H1 (cell line): ENCODE measurements at regions not wholly inside any gene's neighbourhood (a gene's known extent, or its start where the extent isn't known, plus 50 kb on each side); places are given as distances from the start of the nearest gene placed in this dataset.

ENCODE experiments used
- CTCF ChIA-PET: fragments of 300-600 bp; sonication (Branson Sonifier 250); formaldehyde crosslinking; loops from one replicate; lab custom pipeline; 2021; ENCODE audit not compliant: partially characterized antibody; lab: Charles Lee
- POLR2A ChIA-PET: fragments of 300-600 bp; sonication (Branson Sonifier 250); formaldehyde crosslinking; loops from one replicate; lab custom pipeline; 2021; ENCODE audit warnings: inconsistent platforms; ENCODE audit not compliant: partially characterized antibody; lab: Charles Lee
- DNase-seq, 2 experiments: peaks; one replicate each; pipeline versions ENCODE4 v3.0.0 to v3.0.0-alpha.2; 2010 to 2022; ENCODE audit warnings: low spot score in 2 of 2, low read depth in 1 of 2, mixed read lengths in 1 of 2
- FAIRE-seq: peaks from 2 replicates; lab custom pipeline; 2011; peaks lifted over from hg19 to GRCh38; lab: Jason Lieb, UNC
- H2AFZ ChIP-seq: 2 replicates; pipeline ENCODE4 v1.8.1; 2012; ENCODE audit warnings: low read length, inconsistent platforms
- H2AK5ac ChIP-seq: 2 replicates; pipeline ENCODE4 v1.6.1; 2013; ENCODE audit warnings: low read depth, low read length
- H2BK120ac ChIP-seq: replicated peaks from 2 replicates; pipeline ENCODE3; 2013; ENCODE audit warnings: low read depth, low read length, inconsistent platforms
- H2BK12ac ChIP-seq: 2 replicates; pipeline ENCODE4 v1.6.1; 2013; ENCODE audit warnings: low read depth, low read length
- H2BK15ac ChIP-seq: 2 replicates; pipeline ENCODE4 v1.6.1; 2013; ENCODE audit warnings: low read length
- H2BK20ac ChIP-seq: 2 replicates; pipeline ENCODE4 v1.6.1; 2013; ENCODE audit warnings: low read length
- H2BK5ac ChIP-seq: 2 replicates; pipeline ENCODE4 v1.6.1; 2013; ENCODE audit warnings: low read depth, low read length
- H3K14ac ChIP-seq: 2 replicates; pipeline ENCODE4 v1.6.1; 2013; ENCODE audit warnings: inconsistent platforms; ENCODE audit not compliant: insufficient read length
- H3K18ac ChIP-seq: 2 replicates; pipeline ENCODE4 v1.6.1; 2013; ENCODE audit warnings: low read length; ENCODE audit errors: extremely low read depth
- H3K23ac ChIP-seq: 2 replicates; pipeline ENCODE4 v1.6.1; 2013; ENCODE audit warnings: inconsistent platforms; ENCODE audit not compliant: insufficient read length
- H3K23me2 ChIP-seq: 2 replicates; pipeline ENCODE4 v1.6.1; 2013; ENCODE audit warnings: low read depth, low read length
- H3K27ac ChIP-seq: 2 replicates; pipeline ENCODE4 v1.6.1; 2011; ENCODE audit warnings: low read depth, low read length, inconsistent platforms
- H3K27me3 ChIP-seq, 4 experiments: replicated peaks in 1 of 4; 1 replicate in 1 of 4; 2 replicates in 3 of 4; pipeline versions ENCODE4 v1.6.1 to v1.8.1; 2011 to 2013; ENCODE audit warnings: low read length in 3 of 4, mild to moderate bottlenecking in 3 of 4, inconsistent platforms in 2 of 4, mixed read lengths in 2 of 4, moderate library complexity in 1 of 4; ENCODE audit not compliant: control insufficient read depth in 3 of 4, insufficient read depth in 3 of 4; ENCODE audit errors: extremely low read depth in 1 of 4
- H3K36me3 ChIP-seq, 4 experiments: 2 replicates each; pipeline versions ENCODE4 v1.6.1 to v1.8.1; 2011 to 2013; ENCODE audit warnings: mild to moderate bottlenecking in 4 of 4, low read length in 3 of 4, moderate library complexity in 2 of 4, control low read depth in 1 of 4, inconsistent platforms in 1 of 4; ENCODE audit not compliant: insufficient read depth in 4 of 4, control insufficient read depth in 2 of 4
- H3K4ac ChIP-seq: replicated peaks from 2 replicates; pipeline ENCODE3; 2013; ENCODE audit warnings: low read length, low read depth, mixed read lengths, inconsistent platforms; ENCODE audit not compliant: insufficient read length
- H3K4me1 ChIP-seq, 4 experiments: replicated peaks in 1 of 4; 1 replicate in 1 of 4; 2 replicates in 3 of 4; pipeline versions ENCODE4 v1.6.1 to v1.8.1; 2011 to 2013; ENCODE audit warnings: low read length in 3 of 4, inconsistent platforms in 2 of 4, mixed read lengths in 1 of 4; ENCODE audit not compliant: insufficient read depth in 4 of 4, control insufficient read depth in 3 of 4
- H3K4me2 ChIP-seq, 2 experiments: 2 replicates each; pipeline versions ENCODE4 v1.6.1 to v1.8.1; 2011 to 2013; ENCODE audit warnings: low read depth in 2 of 2, low read length in 2 of 2, control low read depth in 1 of 2, inconsistent platforms in 1 of 2, mild to moderate bottlenecking in 1 of 2; ENCODE audit not compliant: insufficient read depth in 1 of 2
- H3K4me3 ChIP-seq, 4 experiments: fragments of 200-600, 300-600 bp in 1 of 4; sonication (generic), shearing (Covaris generic), sonication (Bioruptor Twin) in 1 of 4; 2 replicates each; pipeline versions ENCODE4 v1.5.1 to v1.8.1; 2011 to 2016; ENCODE audit warnings: low read length in 4 of 4, low read depth in 3 of 4, control low read depth in 2 of 4, inconsistent platforms in 2 of 4, mild to moderate bottlenecking in 2 of 4, mixed read lengths in 1 of 4, moderate library complexity in 1 of 4; ENCODE audit not compliant: insufficient read depth in 2 of 4; ENCODE audit errors: extremely low read depth in 1 of 4
- H3K56ac ChIP-seq: replicated peaks from 2 replicates; pipeline ENCODE3; 2013; ENCODE audit warnings: low read depth, mild to moderate bottlenecking, mixed read lengths, low read length, inconsistent platforms; ENCODE audit not compliant: insufficient read length
- H3K79me1 ChIP-seq: 2 replicates; pipeline ENCODE4 v1.6.1; 2013; ENCODE audit warnings: low read depth, low read length, control low read depth
- H3K79me2 ChIP-seq, 2 experiments: 2 replicates each; pipeline versions ENCODE4 v1.6.1 to v1.8.1; 2012 to 2013; ENCODE audit warnings: low read length in 2 of 2, mild to moderate bottlenecking in 2 of 2, inconsistent platforms in 1 of 2; ENCODE audit not compliant: insufficient read depth in 2 of 2, control insufficient read depth in 1 of 2
- H3K9ac ChIP-seq, 4 experiments: replicated peaks in 1 of 4; 1 replicate in 1 of 4; 2 replicates in 3 of 4; pipeline versions ENCODE4 v1.6.1 to v1.8.1; 2011 to 2013; ENCODE audit warnings: low read depth in 3 of 4, low read length in 3 of 4, control low read depth in 2 of 4, mild to moderate bottlenecking in 2 of 4, moderate library complexity in 2 of 4, inconsistent platforms in 1 of 4; ENCODE audit errors: extremely low read depth in 1 of 4
- H3K9me3 ChIP-seq, 2 experiments: 2 replicates each; pipeline versions ENCODE4 v1.6.1 to v1.8.1; 2012 to 2013; ENCODE audit warnings: mild to moderate bottlenecking in 2 of 2, moderate library complexity in 2 of 2, control low read depth in 1 of 2, inconsistent platforms in 1 of 2, low read depth in 1 of 2, low read length in 1 of 2, mixed read lengths in 1 of 2; ENCODE audit not compliant: insufficient read depth in 2 of 2
- H4K20me1 ChIP-seq, 2 experiments: replicated peaks in 1 of 2; 2 replicates each; pipeline versions ENCODE3 to v1.8.1; 2011 to 2013; ENCODE audit warnings: inconsistent platforms in 2 of 2, low read length in 2 of 2, mild to moderate bottlenecking in 1 of 2; ENCODE audit not compliant: insufficient read depth in 2 of 2, control insufficient read depth in 1 of 2
- H4K5ac ChIP-seq: 2 replicates; pipeline ENCODE4 v1.6.1; 2013; ENCODE audit warnings: low read length, low read depth, mixed read lengths, inconsistent platforms; ENCODE audit not compliant: insufficient read length
- H4K8ac ChIP-seq: 2 replicates; pipeline ENCODE4 v1.8.0; 2013; ENCODE audit warnings: mild to moderate bottlenecking, moderate library complexity, low read length, inconsistent platforms; ENCODE audit not compliant: insufficient read depth; ENCODE audit errors: extremely low read depth
- H4K91ac ChIP-seq: replicated peaks from 2 replicates; pipeline ENCODE3; 2013; ENCODE audit warnings: low read length, mixed read lengths, inconsistent platforms; ENCODE audit not compliant: insufficient read length
- ASH2L ChIP-seq: fragments of 200-600, 300-600 bp; sonication (generic); IDR thresholded peaks from one replicate; pipeline ENCODE4 v1.7.1; 2017; ENCODE audit warnings: low read length
- BACH1 ChIP-seq: IDR thresholded peaks from 2 replicates; pipeline ENCODE4 v1.6.1; 2012; ENCODE audit warnings: low read length, improper control_type of control experiment
- CBX5 ChIP-seq: fragments of 300-800, 300-1000 bp; sonication (generic); IDR thresholded peaks from 2 replicates; pipeline ENCODE4 v1.7.1; 2016; ENCODE audit warnings: antibody characterized with exemption, low read length, low read depth
- TEAD4 ChIP-seq: IDR thresholded peaks from 2 replicates; pipeline ENCODE4 v1.6.1; 2012; ENCODE audit warnings: low read depth, low read length, inconsistent platforms, mixed read lengths
- WGBS, 2 experiments: shearing (Covaris generic) in 1 of 2; methylation state at CpG; one replicate each; pipeline versions ENCODE4 v1.1.6 to v1.1.7; 2013 to 2015; ENCODE audit warnings: low lambda C conversion rate in 2 of 2, mixed read lengths in 2 of 2, inconsistent platforms in 1 of 2, low coverage in 1 of 2, missing lambda C conversion rate in 1 of 2; ENCODE audit not compliant: insufficient replicate concordance in 2 of 2, insufficient coverage in 1 of 2, insufficient read length in 1 of 2; ENCODE audit errors: extremely low coverage in 1 of 2, missing lambda C conversion rate in 1 of 2; 5-methylcytosine and 5-hydroxymethylcytosine counted together

DNA sequence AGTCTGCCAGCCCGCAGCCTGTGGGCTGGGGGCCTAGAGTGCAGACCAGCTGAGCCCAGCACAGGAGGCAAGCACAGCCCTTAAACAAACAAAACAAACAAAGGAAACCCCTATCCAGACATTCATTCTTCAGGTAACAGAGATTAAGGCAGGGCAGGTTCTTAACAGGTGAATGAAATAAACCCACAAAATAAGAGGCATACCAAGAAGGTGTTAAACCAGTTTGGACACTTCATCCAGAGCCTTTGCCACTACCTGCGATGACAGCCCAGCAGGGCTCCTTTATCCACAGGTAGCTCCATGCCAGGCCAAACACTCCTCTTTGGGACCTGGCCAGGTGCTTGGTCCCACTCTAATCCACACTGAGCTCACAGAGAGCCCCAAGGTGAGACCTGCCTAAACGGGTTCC lies 209.7 kb upstream of the SIX2 start:
- Histone ChIP-seq H2AFZ (no peak overlapping the region), H2BK20ac (no peak overlapping the region), H3K4me3 (no peak overlapping the region), H2AK5ac (no peak overlapping the region), H3K23ac (no peak overlapping the region), H3K36me3 (no peaks in the 10 kb centered on the region), H3K9ac (no peak overlapping the region), H3K23me2 (no peaks in the 10 kb centered on the region; the same call in 1 of the 2 replicates), H3K79me2 (no peaks in the 10 kb centered on the region), H3K9me3 (no peaks in the 10 kb centered on the region), H3K79me1 (no peaks in the 10 kb centered on the region), H3K27me3 (no peaks in the 10 kb centered on the region), H2BK15ac (no peak overlapping the region), H2BK12ac (no peak overlapping the region), H4K20me1 (no peaks in the 10 kb centered on the region), H3K18ac (no peak overlapping the region), H2BK120ac (no peak overlapping the region), H3K4ac (no peak overlapping the region), H2BK5ac (no peak overlapping the region), H3K4me1 (peaks cover 0 to 10% (median 4%) of the 10 kb centered on the region in 4 experiments; a peak in 6 of 7 replicates), H4K91ac (no peak overlapping the region), H3K56ac (no peak overlapping the region), H3K4me2 (no peak overlapping the region), H3K27ac (no peak overlapping the region), H4K5ac (no peak overlapping the region), H4K8ac (no peak overlapping the region), H3K14ac (no peak overlapping the region)
- ChIA-PET POLR2A (no interaction called here), CTCF (interaction anchor here (0.6 to 1.1 kb wide), 3 partner anchors 74 to 225 kb away, joined by 3 read pairs; no protein-coding TSS in a partner anchor)
- DNase-seq (no peak), FAIRE-seq (peak; percentile 24)
- 70% methylated on average over 3 of the region's 3 CpGs; no CpG with 5 or more reads in 1 of the 2 experiments for WGBS, 2 experiments
- no peak for TF ChIP-seq CBX5
- no peak for TF ChIP-seq TEAD4
- no peak for TF ChIP-seq ASH2L
- TF ChIP-seq BACH1, result no peak
